Keratinocyte (primary cell): ENCODE measurements at regions not wholly inside any gene's neighbourhood (a gene's known extent, or its start where the extent isn't known, plus 50 kb on each side); places are given as distances from the start of the nearest gene placed in this dataset.

ENCODE experiments used
- DNase-seq: peaks from one replicate; pipeline ENCODE4 v3.0.0-alpha.2; 2011; ENCODE audit warnings: low read depth, missing footprints, low spot score
- FAIRE-seq: peaks from 2 replicates; lab custom pipeline; 2011; peaks lifted over from hg19 to GRCh38; lab: Jason Lieb, UNC
- H2AFZ ChIP-seq: 2 replicates; pipeline ENCODE4 v1.6.0; 2012; ENCODE audit warnings: low read length, control low read depth, inconsistent platforms; ENCODE audit not compliant: control insufficient read depth
- H3K27ac ChIP-seq: 2 replicates; pipeline ENCODE4 v1.5.1; 2011; ENCODE audit warnings: low read length; ENCODE audit not compliant: control insufficient read depth, insufficient read depth
- H3K27me3 ChIP-seq: 3 replicates; pipeline ENCODE4 v1.6.0; 2011; ENCODE audit warnings: low read length; ENCODE audit not compliant: control insufficient read depth, insufficient read depth; ENCODE audit errors: extremely low read depth
- H3K36me3 ChIP-seq, 2 experiments: 2 replicates in 1 of 2; 3 replicates in 1 of 2; pipeline ENCODE4 v1.5.1; 2011; ENCODE audit warnings: low read length in 2 of 2, mild to moderate bottlenecking in 1 of 2; ENCODE audit not compliant: control insufficient read depth in 2 of 2, insufficient read depth in 2 of 2; ENCODE audit errors: extremely low read depth in 1 of 2
- H3K4me1 ChIP-seq: 3 replicates; pipeline ENCODE4 v1.5.1; 2011; ENCODE audit warnings: low read length; ENCODE audit not compliant: control insufficient read depth, insufficient read depth; ENCODE audit errors: extremely low read depth
- H3K4me2 ChIP-seq: 3 replicates; pipeline ENCODE4 v1.6.0; 2011; ENCODE audit warnings: low read depth, low read length; ENCODE audit not compliant: control insufficient read depth, insufficient read depth; ENCODE audit errors: extremely low read depth
- H3K4me3 ChIP-seq, 3 experiments: fragments of 200-600 bp in 1 of 3; sonication (generic) in 1 of 3; 2 replicates in 2 of 3; 3 replicates in 1 of 3; pipeline ENCODE4 v1.5.1; 2011 to 2016; ENCODE audit warnings: low read length in 3 of 3, mild to moderate bottlenecking in 3 of 3, control low read depth in 2 of 3, inconsistent platforms in 1 of 3, low read depth in 1 of 3, mixed read lengths in 1 of 3, mixed run types in 1 of 3, moderate library complexity in 1 of 3; ENCODE audit not compliant: control insufficient read depth in 2 of 3, insufficient read depth in 2 of 3; ENCODE audit errors: extremely low read depth in 1 of 3
- H3K79me2 ChIP-seq: 2 replicates; pipeline ENCODE4 v1.6.0; 2012; ENCODE audit warnings: low read length; ENCODE audit not compliant: control insufficient read depth, insufficient read depth
- H3K9ac ChIP-seq: 3 replicates; pipeline ENCODE4 v1.6.0; 2011; ENCODE audit warnings: low read length; ENCODE audit not compliant: control insufficient read depth, insufficient read depth; ENCODE audit errors: extremely low read depth
- H3K9me1 ChIP-seq: 3 replicates; pipeline ENCODE4 v1.6.0; 2011; ENCODE audit warnings: low read length; ENCODE audit not compliant: control insufficient read depth, insufficient read depth; ENCODE audit errors: extremely low read depth
- H3K9me3 ChIP-seq: 2 replicates; pipeline ENCODE4 v1.5.1; 2012; ENCODE audit warnings: low read depth, low read length; ENCODE audit not compliant: control insufficient read depth
- H4K20me1 ChIP-seq: 3 replicates; pipeline ENCODE4 v1.6.0; 2011; ENCODE audit warnings: low read length; ENCODE audit not compliant: control insufficient read depth, insufficient read depth; ENCODE audit errors: extremely low read depth
- CTCF ChIP-seq, 3 experiments: IDR thresholded peaks in 1 of 3; conservative IDR thresholded peaks in 1 of 3; optimal IDR thresholded peaks in 1 of 3; 2 replicates in 2 of 3; 3 replicates in 1 of 3; pipeline versions ENCODE3 to v1.5.1; 2011; ENCODE audit warnings: low read length in 3 of 3, mild to moderate bottlenecking in 3 of 3, moderate library complexity in 2 of 3, control low read depth in 1 of 3, inconsistent platforms in 1 of 3; ENCODE audit not compliant: insufficient read depth in 2 of 3; ENCODE audit errors: extremely low read depth in 1 of 3
- EZH2 ChIP-seq: IDR thresholded peaks from one replicate; pipeline ENCODE4 v1.6.1; 2012; ENCODE audit warnings: inconsistent platforms, mild to moderate bottlenecking, low read length, moderate library complexity
- dilution Hi-C: fragments of 300-500 bp; cut with MboI; formaldehyde crosslinking; loops from one replicate; pipeline ENCODE4 v1.7.0; 2020; ENCODE audit warnings: low sequenced_read_pairs; ENCODE audit not compliant: extremely low pct_ligation_motif_present

GRCh38 chr7:4523219-4523618 is 158.9 kb upstream of the FOXK1 start:
- no peak for FAIRE-seq
- no peak overlapping the region for H3K27ac ChIP-seq
- no peak overlapping the region for H3K9ac ChIP-seq
- no peaks in the 10 kb centered on the region for H3K4me1 ChIP-seq
- no peak overlapping the region for H3K4me2 ChIP-seq
- H3K9me1 ChIP-seq, result no peaks in the 10 kb centered on the region
- H3K27me3 ChIP-seq, result no peaks in the 10 kb centered on the region
- no peak overlapping the region for H3K4me3 ChIP-seq
- dilution Hi-C loops, result no loop called here
- TF ChIP-seq EZH2, result no peak
- no peak for TF ChIP-seq CTCF (optimal IDR thresholded peaks at IDR 0.05 in 1 of 3, IDR thresholded peaks at IDR 0.05 in 1 of 3, conservative IDR thresholded peaks at IDR 0.05 in 1 of 3; ENCODE audit: extremely low read depth in 1 of 3, insufficient read depth in 2 of 3, low read length in 3 of 3)
- no peaks in the 10 kb centered on the region for H3K9me3 ChIP-seq
- H3K36me3 ChIP-seq, result no peaks in the 10 kb centered on the region
- H4K20me1 ChIP-seq, result no peaks in the 10 kb centered on the region
- DNase-seq, result no peak
- H3K79me2 ChIP-seq, result no peaks in the 10 kb centered on the region
- no peak overlapping the region for H2AFZ ChIP-seq

GRCh38 chr7:4523873-4524272 is 158.2 kb upstream of the FOXK1 start:
- H3K4me3 ChIP-seq, result no peak overlapping the region
- H3K36me3 ChIP-seq, result no peaks in the 10 kb centered on the region
- no peaks in the 10 kb centered on the region for H3K4me1 ChIP-seq
- no peaks in the 10 kb centered on the region for H4K20me1 ChIP-seq
- no peaks in the 10 kb centered on the region for H3K9me1 ChIP-seq
- no peaks in the 10 kb centered on the region for H3K79me2 ChIP-seq
- H3K27me3 ChIP-seq, result no peaks in the 10 kb centered on the region
- no peak for FAIRE-seq
- no peaks in the 10 kb centered on the region for H3K9me3 ChIP-seq
- TF ChIP-seq CTCF (optimal IDR thresholded peaks at IDR 0.05 in 1 of 3, IDR thresholded peaks at IDR 0.05 in 1 of 3, conservative IDR thresholded peaks at IDR 0.05 in 1 of 3; ENCODE audit: extremely low read depth in 1 of 3, insufficient read depth in 2 of 3, low read length in 3 of 3) (no peak), EZH2 (no peak)
- H3K27ac ChIP-seq, result no peak overlapping the region
- no peak overlapping the region for H3K9ac ChIP-seq
- no peak overlapping the region for H2AFZ ChIP-seq
- DNase-seq, result no peak
- dilution Hi-C loops, result no loop called here
- no peak overlapping the region for H3K4me2 ChIP-seq
